SW 1271 (cell line): ENCODE measurements at regions not wholly inside any gene's neighbourhood (a gene's known extent, or its start where the extent isn't known, plus 50 kb on each side); places are given as distances from the start of the nearest gene placed in this dataset.

Source experiments
- DNase-seq, 2 experiments: peaks; one replicate each; lab custom pipeline; 2025; lab: John Stamatoyannopoulos, UW

- DNase-seq: no peak
Measured at GRCh38 chr20:10954137-10954840, 280.5 kb upstream of the JAG1 start.

GRCh38 chr20:10954908-10955580 lies 281.2 kb upstream of the JAG1 start:
- no peak for DNase-seq

- DNase-seq: no peak
Measured at GRCh38 chr20:10958279-10958678, 284.5 kb upstream of the JAG1 start.

GRCh38 chr20:10960416-10960815 lies 286.6 kb upstream of the JAG1 start:
- DNase-seq: no peak

- no peak for DNase-seq
Measured at GRCh38 chr20:10961651-10962288, 288.0 kb upstream of the JAG1 start.

- no peak for DNase-seq
Measured at GRCh38 chr20:10962937-10963336, 289.1 kb upstream of the JAG1 start.

GRCh38 chr20:10963717-10964266 lies 290.0 kb upstream of the JAG1 start:
- DNase-seq: no peak

GRCh38 chr20:10965936-10966470 lies 292.2 kb upstream of the JAG1 start:
- no peak for DNase-seq

GRCh38 chr20:10970109-10970508 lies 296.3 kb upstream of the JAG1 start:
- DNase-seq: no peak

- DNase-seq: no peak
Measured at GRCh38 chr20:10971096-10971495, 297.3 kb upstream of the JAG1 start.

- no peak for DNase-seq
Measured at GRCh38 chr20:10972219-10972860, 298.5 kb upstream of the JAG1 start.

- no peak for DNase-seq
Measured at GRCh38 chr20:10976051-10976450, 302.3 kb upstream of the JAG1 start.

- no peak for DNase-seq
Measured at GRCh38 chr20:10978019-10978702, 304.4 kb upstream of the JAG1 start.

- no peak for DNase-seq
Measured at GRCh38 chr20:10978713-10979112, 304.9 kb upstream of the JAG1 start.

- DNase-seq: no peak
Measured at GRCh38 chr20:10982692-10983091, 308.9 kb upstream of the JAG1 start.

- no peak for DNase-seq
Measured at GRCh38 chr20:10984294-10984693, 310.5 kb upstream of the JAG1 start.

GRCh38 chr20:10984913-10985312 lies 311.1 kb upstream of the JAG1 start:
- no peak for DNase-seq

- no peak for DNase-seq
Measured at GRCh38 chr20:10985536-10985935, 311.7 kb upstream of the JAG1 start.

- DNase-seq: no peak
Measured at GRCh38 chr20:10986586-10986985, 312.8 kb upstream of the JAG1 start.

- no peak for DNase-seq
Measured at GRCh38 chr20:10987651-10988383, 314.0 kb upstream of the JAG1 start.
